Endothelial cell of umbilical vein (primary cell): ENCODE measurements at regions not wholly inside any gene's neighbourhood (a gene's known extent, or its start where the extent isn't known, plus 50 kb on each side); places are given as distances from the start of the nearest gene placed in this dataset.

Source experiments
- CTCF ChIP-seq, 2 donors: IDR thresholded peaks; 1 replicate in 1 of 2; 2 replicates in 1 of 2; pipeline ENCODE4 v1.5.1; 2011; ENCODE audit warnings: low read length in 2 of 2, mild to moderate bottlenecking in 2 of 2, moderate library complexity in 2 of 2, control low read depth in 1 of 2, inconsistent platforms in 1 of 2, low read depth in 1 of 2; ENCODE audit not compliant: insufficient read depth in 1 of 2; ENCODE audit errors: extremely low read depth in 1 of 2
- EZH2 ChIP-seq: IDR thresholded peaks from 2 replicates; pipeline ENCODE4 v1.6.1; 2012; ENCODE audit warnings: borderline replicate concordance, low read depth, mild to moderate bottlenecking, moderate library complexity, low read length, inconsistent platforms; ENCODE audit not compliant: severe bottlenecking
- MYC ChIP-seq: IDR thresholded peaks from one replicate; pipeline ENCODE4 v1.6.1; 2011; ENCODE audit warnings: mild to moderate bottlenecking, low read depth, low read length
- POLR2A ChIP-seq: IDR thresholded peaks from 2 replicates; pipeline ENCODE4 v1.6.1; 2012; ENCODE audit warnings: low read depth, mild to moderate bottlenecking, control low read depth, low read length

- no peak for TF ChIP-seq CTCF (IDR thresholded peaks at IDR 0.05; ENCODE audit: extremely low read depth in 1 of 2, insufficient read depth in 1 of 2, low read depth in 1 of 2, low read length in 2 of 2)
- no peak for TF ChIP-seq MYC
- TF ChIP-seq EZH2: no peak
- TF ChIP-seq POLR2A: no peak
Measured at GRCh38 chr14:41299924-41300323, 306.8 kb upstream of the LRFN5 start.
